GM23338 (cell line): ENCODE measurements at regions not wholly inside any gene's neighbourhood (a gene's known extent, or its start where the extent isn't known, plus 50 kb on each side); places are given as distances from the start of the nearest gene placed in this dataset.
"Not testable (repeated sequence)": the region's sequence is repeated elsewhere in the genome, so short reads cannot be mapped to it uniquely, and the experiment has no call there.

ENCODE experiments used
- CTCF ChIP-seq, 2 experiments: fragments of 200-600 bp in 1 of 2; sonication (generic) in 1 of 2; conservative IDR thresholded peaks; 2 replicates each; pipeline versions ENCODE4 v1.5.1 to v1.6.1; 2016 to 2017; ENCODE audit warnings: antibody characterized with exemption in 2 of 2, low read depth in 2 of 2, mild to moderate bottlenecking in 2 of 2, moderate library complexity in 1 of 2
- EZH2phosphoT487 ChIP-seq: fragments of 200-600 bp; sonication (generic); IDR thresholded peaks from one replicate; pipeline ENCODE4 v1.8.1; 2018; ENCODE audit warnings: antibody characterized with exemption; ENCODE audit not compliant: unreplicated experiment
- POLR2AphosphoS5 ChIP-seq: IDR thresholded peaks from 2 replicates; pipeline ENCODE4 v1.6.1; 2016; ENCODE audit warnings: antibody characterized with exemption, low read depth
- REST ChIP-seq: IDR thresholded peaks from one replicate; pipeline ENCODE4 v1.6.1; 2018; ENCODE audit warnings: antibody characterized with exemption; ENCODE audit not compliant: unreplicated experiment

GRCh38 chr4:22620144-22620543, 72.6 kb upstream of the GBA3 start:
- not testable (repeated sequence) for TF ChIP-seq CTCF (conservative IDR thresholded peaks at IDR 0.05; ENCODE audit: low read depth in 2 of 2); REST; POLR2AphosphoS5; EZH2phosphoT487
